PC-3 (cell line): ENCODE measurements at regions not wholly inside any gene's neighbourhood (a gene's known extent, or its start where the extent isn't known, plus 50 kb on each side); places are given as distances from the start of the nearest gene placed in this dataset.
"Not testable (repeated sequence)": the region's sequence is repeated elsewhere in the genome, so short reads cannot be mapped to it uniquely, and the experiment has no call there.

ENCODE experiments used
- ATAC-seq: fragments of 200-7000 bp; cut with Tn5 transposase; 2 replicates; pipeline ENCODE4 v1.9.1; 2020; ENCODE audit warnings: mild to moderate bottlenecking, moderate library complexity
- BruUV-seq: library from RNA; stranded (reverse); fragments of 400-500 nt; replicated peaks from 2 replicates; lab custom pipeline; 2021; lab: Mats Ljungman, UMichigan
- CTCF ChIA-PET: fragments of 300-600 bp; sonication (Branson Sonifier 250); formaldehyde crosslinking; loops from one replicate; lab custom pipeline; 2022; ENCODE audit warnings: antibody characterized with exemption; lab: Charles Lee
- POLR2A ChIA-PET: fragments of 300-600 bp; sonication (Branson Sonifier 250); formaldehyde crosslinking; loops from one replicate; lab custom pipeline; 2022; ENCODE audit warnings: antibody characterized with exemption; ENCODE audit not compliant: unreplicated experiment; lab: Charles Lee
- DNase-seq: peaks from one replicate; pipeline ENCODE4 v3.0.0-alpha.2; 2015
- H2AFZ ChIP-seq: fragments of 300-600 bp; sonication (generic); 2 replicates; pipeline ENCODE4 v1.6.0; 2016; ENCODE audit warnings: antibody characterized with exemption, low read length
- H3F3A ChIP-seq: fragments of 300-600 bp; sonication (generic); one replicate; pipeline ENCODE4 v1.6.0; 2017; ENCODE audit warnings: antibody characterized with exemption, low read length, control low read depth, mild to moderate bottlenecking; ENCODE audit not compliant: unreplicated experiment
- H3K27ac ChIP-seq: fragments of 300-600 bp; sonication (generic); 2 replicates; pipeline ENCODE4 v1.5.1; 2016; ENCODE audit warnings: mild to moderate bottlenecking, low read length
- H3K27me3 ChIP-seq: fragments of 300-600 bp; sonication (generic); 2 replicates; pipeline ENCODE4 v1.6.1; 2016; ENCODE audit warnings: low read length, mixed read lengths
- H3K36me3 ChIP-seq: fragments of 300-600 bp; sonication (generic); 2 replicates; pipeline ENCODE4 v1.6.1; 2016; ENCODE audit warnings: low read depth, mixed run types, low read length, mixed read lengths
- H3K4me1 ChIP-seq: fragments of 300-600 bp; sonication (generic); 2 replicates; pipeline ENCODE4 v1.5.1; 2016; ENCODE audit warnings: low read length; ENCODE audit not compliant: insufficient read depth
- H3K4me2 ChIP-seq: fragments of 300-600 bp; sonication (generic); 2 replicates; pipeline ENCODE4 v1.6.0; 2016; ENCODE audit warnings: low read length
- H3K4me3 ChIP-seq: fragments of 300-600 bp; sonication (generic); 2 replicates; pipeline ENCODE4 v1.5.1; 2016; ENCODE audit warnings: mild to moderate bottlenecking, low read length, mixed read lengths
- H3K79me2 ChIP-seq: fragments of 300-600 bp; sonication (generic); 2 replicates; pipeline ENCODE4 v1.6.1; 2017; ENCODE audit warnings: low read length, mixed read lengths
- H3K9ac ChIP-seq: fragments of 300-600 bp; sonication (generic); 2 replicates; pipeline ENCODE4 v1.6.0; 2016; ENCODE audit warnings: mild to moderate bottlenecking, low read length
- H3K9me2 ChIP-seq: fragments of 300-600 bp; sonication (generic); replicated peaks from 2 replicates; pipeline ENCODE4 v1.6.1; 2016; ENCODE audit warnings: mixed run types, low read length, mixed read lengths
- H3K9me3 ChIP-seq: fragments of 300-600 bp; sonication (generic); 2 replicates; pipeline ENCODE4 v1.6.1; 2016; ENCODE audit warnings: low read length, mixed read lengths
- H4K20me1 ChIP-seq: fragments of 300-600 bp; sonication (generic); 2 replicates; pipeline ENCODE4 v1.6.1; 2016; ENCODE audit warnings: low read length, mixed read lengths
- CTCF ChIP-seq: fragments of 300-600 bp; sonication (generic); conservative IDR thresholded peaks from 2 replicates; pipeline ENCODE4 v1.5.1; 2017; ENCODE audit warnings: antibody characterized with exemption, low read depth, mild to moderate bottlenecking, low read length
- EZH2 ChIP-seq: fragments of 300-600 bp; sonication (generic); IDR thresholded peaks from one replicate; pipeline ENCODE4 v1.6.1; 2017; ENCODE audit warnings: antibody characterized with exemption, mild to moderate bottlenecking, low read length; ENCODE audit not compliant: unreplicated experiment
- EZH2phosphoT487 ChIP-seq: fragments of 300-600 bp; sonication (generic); IDR thresholded peaks from 2 replicates; pipeline ENCODE4 v1.6.1; 2018; ENCODE audit warnings: mild to moderate bottlenecking, antibody characterized with exemption, low read length, borderline replicate concordance
- intact Hi-C: fragments of 100-400 bp; cut with micrococcal nuclease; formaldehyde crosslinking; loops from 2 replicates; pipeline ENCODE4 v1.9.0; 2023

GRCh38 chr3:72027728-72028127 lies 242.8 kb upstream of the PROK2 start:
- BruUV-seq, H3K4me2 ChIP-seq, H3K27me3 ChIP-seq, POLR2A ChIA-PET, H3F3A ChIP-seq, H3K36me3 ChIP-seq, H3K27ac ChIP-seq, H3K4me3 ChIP-seq, H4K20me1 ChIP-seq, H3K79me2 ChIP-seq, ATAC-seq, intact Hi-C loops, H3K9me2 ChIP-seq, H3K9me3 ChIP-seq, DNase-seq, H2AFZ ChIP-seq, H3K9ac ChIP-seq, H3K4me1 ChIP-seq, CTCF ChIA-PET: not testable (repeated sequence)

- H3K36me3 ChIP-seq, result no peaks in the 10 kb centered on the region
- no peak overlapping the region for H3K9ac ChIP-seq
- peaks cover 6% of the 10 kb centered on the region for H3K27me3 ChIP-seq
- no peak overlapping the region for H3K27ac ChIP-seq
- no peaks in the 10 kb centered on the region for H3F3A ChIP-seq
- no peaks in the 10 kb centered on the region for H3K9me3 ChIP-seq
- H3K79me2 ChIP-seq, result no peaks in the 10 kb centered on the region
- POLR2A ChIA-PET, result no interaction called here
- no peak overlapping the region for H2AFZ ChIP-seq
- H4K20me1 ChIP-seq, result no peaks in the 10 kb centered on the region
- no peaks in the 10 kb centered on the region for H3K9me2 ChIP-seq
- TF ChIP-seq CTCF (no peak), EZH2phosphoT487 (no peak), EZH2 (no peak)
- H3K4me3 ChIP-seq, result no peak overlapping the region
- intact Hi-C loops, result no loop called here
- H3K4me1 ChIP-seq, result no peaks in the 10 kb centered on the region
- CTCF ChIA-PET, result no interaction called here
- DNase-seq (no peak), ATAC-seq (no peak)
- H3K4me2 ChIP-seq, result no peak overlapping the region
- no TSS peak for BruUV-seq
Measured at GRCh38 chr3:72022027-72022426, 237.1 kb upstream of the PROK2 start.

- CTCF ChIA-PET, result no interaction called here
Measured at GRCh38 chr3:72021531-72021930, 236.6 kb upstream of the PROK2 start.

More at GRCh38 chr3:72021531-72021930, 236.6 kb upstream of the PROK2 start:
- Histone ChIP-seq H3K9me2 (no peaks in the 10 kb centered on the region), H3F3A (no peaks in the 10 kb centered on the region), H3K4me3 (no peak overlapping the region), H3K9ac (no peak overlapping the region), H3K36me3 (no peaks in the 10 kb centered on the region), H2AFZ (no peak overlapping the region), H3K4me1 (no peaks in the 10 kb centered on the region), H3K27ac (no peak overlapping the region), H3K4me2 (no peak overlapping the region), H3K79me2 (no peaks in the 10 kb centered on the region), H4K20me1 (no peaks in the 10 kb centered on the region), H3K27me3 (peaks cover 7% of the 10 kb centered on the region), H3K9me3 (no peaks in the 10 kb centered on the region)
- DNase-seq (no peak), ATAC-seq (no peak)
- POLR2A ChIA-PET, result no interaction called here
- intact Hi-C loops, result no loop called here
- no peak for TF ChIP-seq CTCF
- TF ChIP-seq EZH2phosphoT487, result no peak
- TF ChIP-seq EZH2, result no peak
- no TSS peak for BruUV-seq
